ENCODE measurements at regions not wholly inside any gene's neighbourhood (a gene's known extent, or its start where the extent isn't known, plus 50 kb on each side); places are given as distances from the start of the nearest gene placed in this dataset.

DNA sequence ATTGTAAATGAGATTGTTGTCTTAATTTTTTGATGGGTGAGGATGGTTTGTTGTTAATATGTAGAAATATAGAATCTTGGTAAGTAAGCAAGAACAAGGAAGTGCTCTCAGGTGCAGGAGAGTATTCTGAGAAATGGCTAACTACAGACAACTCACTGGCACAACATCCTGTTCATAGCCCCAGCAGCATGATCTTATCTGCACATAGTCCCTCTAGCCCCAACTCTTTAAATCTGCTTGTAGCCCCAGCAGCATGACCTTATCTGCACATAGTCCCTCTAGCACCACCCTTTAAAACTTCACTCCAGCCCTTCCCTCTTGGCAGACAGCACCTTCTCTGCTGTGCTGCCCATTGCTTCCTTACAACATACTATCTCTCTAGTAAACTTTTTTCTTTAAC is 1957.1 kb upstream of the ADGRL3 start:
- H3K27ac ChIP-seq (ENCODE audit: insufficient read depth, low read depth, low read length): no peak overlapping the region
- no peak for DNase-seq (ENCODE audit: low read depth, low spot score)
- TF ChIP-seq GATA2 (IDR thresholded peaks at IDR 0.05; ENCODE audit: insufficient read depth, insufficient read length, low read depth, low read length): no peak
- TF ChIP-seq, protein P1, sequence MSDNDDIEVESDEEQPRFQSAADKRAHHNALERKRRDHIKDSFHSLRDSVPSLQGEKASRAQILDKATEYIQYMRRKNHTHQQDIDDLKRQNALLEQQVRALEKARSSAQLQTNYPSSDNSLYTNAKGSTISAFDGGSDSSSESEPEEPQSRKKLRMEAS (IDR thresholded peaks at IDR 0.05; ENCODE audit: insufficient read depth, insufficient read length): no peak
- TF ChIP-seq POLR2A (IDR thresholded peaks at IDR 0.05; ENCODE audit: low read depth, low read length): no peak
- TF ChIP-seq JUN (IDR thresholded peaks at IDR 0.05; ENCODE audit: borderline replicate concordance, insufficient read depth, insufficient read length, low read depth): no peak
- no peak for TF ChIP-seq FOS (IDR thresholded peaks at IDR 0.05; ENCODE audit: borderline replicate concordance, insufficient read depth, low read length)
- TF ChIP-seq POLR2AphosphoS5 (IDR thresholded peaks at IDR 0.05; ENCODE audit: insufficient read depth, low read depth, low read length): no peak
- TF ChIP-seq, protein P2, sequence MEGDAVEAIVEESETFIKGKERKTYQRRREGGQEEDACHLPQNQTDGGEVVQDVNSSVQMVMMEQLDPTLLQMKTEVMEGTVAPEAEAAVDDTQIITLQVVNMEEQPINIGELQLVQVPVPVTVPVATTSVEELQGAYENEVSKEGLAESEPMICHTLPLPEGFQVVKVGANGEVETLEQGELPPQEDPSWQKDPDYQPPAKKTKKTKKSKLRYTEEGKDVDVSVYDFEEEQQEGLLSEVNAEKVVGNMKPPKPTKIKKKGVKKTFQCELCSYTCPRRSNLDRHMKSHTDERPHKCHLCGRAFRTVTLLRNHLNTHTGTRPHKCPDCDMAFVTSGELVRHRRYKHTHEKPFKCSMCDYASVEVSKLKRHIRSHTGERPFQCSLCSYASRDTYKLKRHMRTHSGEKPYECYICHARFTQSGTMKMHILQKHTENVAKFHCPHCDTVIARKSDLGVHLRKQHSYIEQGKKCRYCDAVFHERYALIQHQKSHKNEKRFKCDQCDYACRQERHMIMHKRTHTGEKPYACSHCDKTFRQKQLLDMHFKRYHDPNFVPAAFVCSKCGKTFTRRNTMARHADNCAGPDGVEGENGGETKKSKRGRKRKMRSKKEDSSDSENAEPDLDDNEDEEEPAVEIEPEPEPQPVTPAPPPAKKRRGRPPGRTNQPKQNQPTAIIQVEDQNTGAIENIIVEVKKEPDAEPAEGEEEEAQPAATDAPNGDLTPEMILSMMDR (IDR thresholded peaks at IDR 0.05; ENCODE audit: extremely low read depth in 1 of 2, insufficient read depth in 1 of 2, low read depth in 1 of 2, low read length in 2 of 2): no peak
- no peak for TF ChIP-seq EZH2 (IDR thresholded peaks at IDR 0.05; ENCODE audit: borderline replicate concordance, low read depth, low read length, severe bottlenecking)
- TF ChIP-seq MYC (IDR thresholded peaks at IDR 0.05; ENCODE audit: low read depth, low read length): no peak
- no peak overlapping the region for H2AFZ ChIP-seq (ENCODE audit: low read depth, low read length)
- H3K9me1 ChIP-seq (replicated peaks; ENCODE audit: control insufficient read depth, extremely low read depth, insufficient read depth, low read length): no peaks in the 10 kb centered on the region
- BruUV-seq (replicated peaks): no TSS peak
- H3K4me1 ChIP-seq (ENCODE audit: control insufficient read depth, extremely low read depth, insufficient read depth, low read length): no peaks in the 10 kb centered on the region
- ChIA-PET CTCF (no interaction called here), POLR2A (no interaction called here)
- no peak overlapping the region for H3K9ac ChIP-seq (replicated peaks; ENCODE audit: extremely low read depth, insufficient read depth, low read length)
- no peak overlapping the region for H3K4me3 ChIP-seq (replicated peaks in 1 of 3; ENCODE audit: insufficient read depth in 1 of 3, low read depth in 1 of 3, low read length in 3 of 3)
- no peak overlapping the region for H3K4me2 ChIP-seq (ENCODE audit: insufficient read depth, low read length)
- no peaks in the 10 kb centered on the region for H3K27me3 ChIP-seq (ENCODE audit: control insufficient read depth in 2 of 2, insufficient read depth in 2 of 2, low read length in 2 of 2)
- H4K20me1 ChIP-seq (replicated peaks; ENCODE audit: control insufficient read depth, extremely low read depth, insufficient read depth, low read length): no peaks in the 10 kb centered on the region
- FAIRE-seq: no peak
- intact Hi-C loops (cut with micrococcal nuclease) (no loop called here), dilution Hi-C loops (cut with MboI; ENCODE audit: extremely low pct_ligation_motif_present, low sequenced_read_pairs) (no loop called here)
- no peaks in the 10 kb centered on the region for H3K9me3 ChIP-seq (replicated peaks; ENCODE audit: control insufficient read depth, insufficient read depth, low read length)
- H3K79me2 ChIP-seq (ENCODE audit: control insufficient read depth, insufficient read depth, low read length): no peaks in the 10 kb centered on the region
- no peaks in the 10 kb centered on the region for H3K36me3 ChIP-seq (ENCODE audit: control insufficient read depth in 2 of 2, extremely low read depth in 1 of 2, insufficient read depth in 2 of 2, low read length in 2 of 2)
